Nucleus accumbens (tissue), 56 donors: ENCODE measurements at regions not wholly inside any gene's neighbourhood (a gene's known extent, or its start where the extent isn't known, plus 50 kb on each side); places are given as distances from the start of the nearest gene placed in this dataset.
A peak's percentile ranks its signal among the peaks of the same experiment; 100 is the strongest.

Experiments
- DNase-seq, 56 donors: peaks; one replicate each; lab custom pipeline; 2025; lab: John Stamatoyannopoulos, UW

DNA sequence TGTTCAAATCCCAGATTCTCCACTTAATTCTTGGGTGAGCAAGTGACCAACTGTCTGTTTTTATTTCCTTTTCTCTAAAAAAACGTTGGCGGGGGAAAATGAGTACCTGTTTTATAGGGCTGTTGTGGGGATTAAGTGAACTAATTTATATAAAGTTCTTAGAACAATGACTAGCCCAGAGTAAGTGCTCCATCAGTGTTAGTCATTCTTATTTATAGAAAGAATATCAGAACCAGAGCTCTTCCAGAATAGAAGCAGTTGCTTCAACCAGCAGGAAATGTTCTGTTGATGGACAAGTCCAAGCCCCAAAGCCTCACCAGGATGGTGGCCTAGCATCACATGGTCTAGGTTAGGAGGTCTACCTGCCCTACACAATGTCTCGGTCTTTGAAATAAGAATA, 379.2 kb downstream of the ACTL7B start:
- DNase-seq = no peak

GRCh38 chr9:108475813-108476212, 380.0 kb downstream of the ACTL7B start:
- DNase-seq = no peak

GRCh38 chr9:108474356-108474755, 381.4 kb downstream of the ACTL7B start:
- no peak for DNase-seq

GRCh38 chr9:108473209-108474112, 382.3 kb downstream of the ACTL7B start:
- no peak for DNase-seq

DNA sequence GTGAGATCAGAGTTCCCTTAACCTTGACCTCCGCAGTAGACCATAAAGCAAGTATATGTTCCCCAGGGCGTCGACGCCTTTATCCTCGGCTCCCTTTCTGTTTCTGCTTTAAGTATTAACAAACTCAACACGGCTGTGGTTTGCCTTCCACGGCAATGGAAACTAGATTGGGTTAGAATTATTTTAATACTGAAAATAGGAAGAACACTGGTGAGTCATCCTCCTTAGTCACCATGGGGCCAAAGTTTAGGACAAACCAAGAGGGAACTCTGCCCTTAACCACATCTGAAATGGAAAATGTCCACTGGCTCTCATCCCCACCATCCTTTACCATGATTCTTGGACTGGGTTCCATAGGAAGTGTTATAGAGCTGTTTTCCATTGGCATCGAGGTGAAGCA, 386.1 kb downstream of the ACTL7B start:
- no peak for DNase-seq

DNA sequence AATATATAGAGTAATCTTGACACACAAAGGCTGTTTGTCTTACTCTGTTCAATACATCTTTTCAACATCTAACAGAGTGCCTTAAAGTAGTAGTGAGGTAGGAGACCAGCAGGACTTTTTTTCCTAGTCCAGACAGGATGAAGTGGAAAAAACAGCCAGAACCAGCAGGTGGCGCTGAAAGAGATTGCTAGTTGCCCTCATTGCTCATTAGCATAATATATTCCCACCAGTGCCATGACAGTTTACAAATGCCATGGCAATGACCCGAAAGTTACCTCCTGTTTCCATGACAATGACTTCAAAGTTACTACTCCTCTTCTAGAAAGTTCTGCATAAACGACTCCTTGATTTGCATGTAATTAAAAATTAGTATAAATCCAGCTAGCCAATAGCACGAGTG, 387.4 kb downstream of the ACTL7B start:
- peak in 4 of 56 donors; percentile 1 to 10 (median 3) for DNase-seq

DNA sequence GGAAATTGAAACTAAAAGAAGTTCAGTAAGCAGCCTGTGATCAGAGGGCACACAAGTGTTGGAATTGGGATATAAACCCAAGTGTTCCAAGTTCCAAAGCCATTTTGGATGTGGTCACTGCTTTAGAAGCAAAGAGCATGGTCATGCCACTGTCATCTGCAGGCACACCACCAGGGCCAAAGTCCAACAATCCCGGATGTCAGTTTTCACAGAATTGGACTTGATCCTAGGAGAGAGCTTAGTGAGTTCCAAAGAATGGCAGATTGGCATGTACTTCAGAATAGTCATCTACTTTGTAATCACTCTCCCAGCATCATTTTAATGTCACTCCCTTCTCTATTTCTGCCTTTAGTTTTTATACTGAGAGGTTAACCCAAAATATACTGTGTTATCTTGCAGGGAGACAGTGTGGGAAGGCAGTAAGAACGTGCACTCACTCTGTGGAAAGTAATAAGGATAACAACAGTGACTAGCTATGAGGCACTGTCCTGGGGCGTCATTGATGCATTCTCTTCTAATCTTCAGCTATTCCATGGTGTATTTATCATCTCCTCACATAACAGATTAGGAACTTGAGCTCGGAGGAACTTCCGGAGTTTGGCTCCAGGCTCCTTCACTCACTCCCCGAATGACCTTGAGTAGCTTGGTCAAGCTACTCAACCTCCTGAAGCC, 388.0 kb downstream of the ACTL7B start:
- no peak for DNase-seq

DNA sequence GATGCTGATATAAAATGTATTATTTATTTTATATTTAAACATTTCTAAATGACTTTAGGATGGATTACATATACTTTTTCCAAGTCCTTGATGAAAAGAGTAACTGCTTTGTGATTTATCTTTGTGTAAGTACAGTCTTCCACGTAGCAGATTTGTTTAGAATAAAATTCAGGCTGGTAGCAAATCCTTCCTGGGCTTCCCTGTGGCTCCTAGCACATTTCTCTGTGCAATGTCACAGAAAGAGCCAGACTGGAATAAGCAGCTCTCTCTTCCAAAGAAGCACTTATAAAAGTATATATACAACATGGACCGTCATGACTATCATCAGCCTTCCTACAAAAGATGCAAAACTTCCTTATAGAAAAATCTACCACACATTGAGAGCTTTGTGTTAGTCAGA, 388.6 kb downstream of the ACTL7B start:
- DNase-seq = no peak

DNA sequence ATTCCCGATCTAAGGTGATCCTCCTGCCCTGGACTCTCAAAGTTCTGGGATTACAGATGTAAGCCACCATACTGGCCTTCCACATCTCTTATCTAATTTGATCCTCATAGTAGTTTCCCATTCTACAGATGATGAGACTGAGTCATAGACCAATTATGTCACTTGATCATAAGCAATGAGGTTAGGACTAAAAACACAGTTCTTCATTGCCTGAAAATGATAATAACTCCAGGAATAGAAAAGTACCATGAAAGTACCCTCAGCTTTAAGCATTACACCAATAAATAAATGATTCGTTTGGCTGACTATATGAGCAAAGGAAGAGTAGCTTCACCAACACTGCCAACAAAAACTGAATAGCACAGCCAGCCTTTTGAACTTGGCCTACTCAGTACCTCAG, 389.5 kb downstream of the ACTL7B start:
- no peak for DNase-seq

DNA sequence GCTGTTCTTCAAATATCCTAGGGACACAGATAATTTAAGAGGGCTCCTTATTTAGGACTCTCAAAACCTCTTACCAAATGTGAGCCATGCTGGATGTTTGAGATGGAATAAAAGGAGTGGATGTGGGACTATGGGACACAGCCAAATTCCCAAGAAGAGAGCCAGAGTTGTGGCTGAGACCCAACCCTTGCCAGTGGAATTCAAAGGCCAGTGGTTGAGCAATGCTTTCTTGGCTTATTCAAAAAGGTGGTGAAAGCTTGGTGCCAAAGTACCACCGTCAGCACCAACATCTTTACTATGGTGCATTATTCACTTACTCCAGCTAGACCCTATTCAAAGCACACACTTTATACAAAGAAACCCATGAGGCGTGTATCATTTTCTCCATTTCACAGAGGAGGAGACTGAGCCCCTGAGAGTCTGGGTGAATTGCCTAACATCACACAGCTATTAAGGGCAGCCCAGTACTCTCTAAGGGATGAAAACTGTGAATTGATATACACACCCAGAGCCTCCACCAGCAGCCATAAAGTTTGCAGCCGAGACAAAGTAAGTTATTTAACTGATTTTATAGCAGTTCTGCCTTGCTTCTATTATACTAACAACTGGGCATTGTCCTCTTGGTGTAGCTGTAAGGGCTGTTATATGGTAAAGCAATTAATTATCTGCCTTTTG, 391.7 kb downstream of the ACTL7B start:
- no peak for DNase-seq

DNA sequence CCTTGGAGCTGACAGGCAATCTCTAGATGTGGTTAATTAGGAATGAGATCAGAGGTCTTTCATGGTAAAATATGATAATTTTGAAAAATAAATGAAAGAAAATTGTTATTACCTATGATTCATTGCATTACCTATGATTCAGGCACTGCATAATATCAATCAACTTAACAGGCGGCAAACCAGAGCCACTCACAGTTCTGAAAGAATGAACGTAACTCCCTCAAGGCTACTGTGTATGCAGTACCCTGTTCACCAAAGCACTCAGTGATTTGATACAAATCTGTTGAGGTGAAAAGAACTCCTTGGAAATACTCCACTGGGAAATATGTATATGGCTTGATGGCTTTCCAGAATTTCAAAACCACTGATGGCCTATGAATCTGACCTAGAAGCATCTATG, 398.9 kb downstream of the ACTL7B start:
- DNase-seq = no peak

GRCh38 chr9:108445431-108446071, 410.2 kb downstream of the ACTL7B start:
- DNase-seq = peak in 53 of 56 donors; percentile 4 to 88 (median 65)

DNA sequence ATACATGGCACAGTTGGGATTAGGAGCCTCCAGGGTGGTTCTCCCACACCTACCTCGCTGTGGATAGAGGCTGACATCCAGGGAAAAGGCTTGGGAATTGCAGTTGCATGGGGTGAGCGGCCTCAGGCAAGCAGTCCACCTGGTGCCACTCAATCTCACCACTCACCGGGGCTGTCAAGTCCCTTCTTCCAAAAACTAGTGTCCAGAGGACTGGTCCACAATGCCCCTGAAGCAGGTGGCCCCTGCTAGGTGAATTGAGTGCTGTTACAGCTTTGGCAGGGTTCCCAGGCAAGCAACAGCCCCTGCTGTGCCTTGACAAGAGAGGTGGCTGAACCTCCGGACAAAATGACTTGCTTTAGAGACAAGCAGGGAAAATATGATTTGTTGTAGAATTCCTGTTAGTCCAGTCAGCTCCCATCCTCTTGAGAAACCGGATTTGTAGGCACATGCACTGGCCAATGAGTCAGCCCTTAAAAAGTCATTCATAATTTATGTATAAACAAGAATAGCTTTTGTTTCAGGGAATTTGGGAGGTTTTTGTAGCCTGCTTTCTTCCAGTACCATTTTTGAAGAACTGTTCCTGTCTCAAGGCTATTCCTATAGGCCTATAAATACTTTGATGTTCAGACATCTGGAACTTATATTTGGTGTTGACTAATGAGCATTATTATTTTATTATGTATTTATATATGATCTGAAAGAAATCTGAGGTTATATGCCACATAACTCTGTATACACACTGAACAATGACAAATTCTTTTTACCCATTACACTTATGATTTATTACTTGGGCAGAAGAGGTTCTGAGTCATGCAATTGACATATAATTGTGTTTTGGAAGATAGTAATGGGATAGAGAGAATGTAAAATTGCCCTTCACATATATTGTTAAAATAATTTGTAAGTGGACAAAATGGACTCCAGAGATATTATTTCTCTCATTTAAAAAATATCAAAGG, 411.1 kb downstream of the ACTL7B start:
- peak in 2 of 56 donors; percentile 2 to 8 for DNase-seq

- no peak for DNase-seq
Measured at GRCh38 chr9:108443741-108444140, 412.0 kb downstream of the ACTL7B start.

- DNase-seq = no peak
Measured at GRCh38 chr9:108443019-108443633, 412.7 kb downstream of the ACTL7B start.

- DNase-seq = no peak
Measured at GRCh38 chr9:108442627-108443018, 413.2 kb downstream of the ACTL7B start.

DNA sequence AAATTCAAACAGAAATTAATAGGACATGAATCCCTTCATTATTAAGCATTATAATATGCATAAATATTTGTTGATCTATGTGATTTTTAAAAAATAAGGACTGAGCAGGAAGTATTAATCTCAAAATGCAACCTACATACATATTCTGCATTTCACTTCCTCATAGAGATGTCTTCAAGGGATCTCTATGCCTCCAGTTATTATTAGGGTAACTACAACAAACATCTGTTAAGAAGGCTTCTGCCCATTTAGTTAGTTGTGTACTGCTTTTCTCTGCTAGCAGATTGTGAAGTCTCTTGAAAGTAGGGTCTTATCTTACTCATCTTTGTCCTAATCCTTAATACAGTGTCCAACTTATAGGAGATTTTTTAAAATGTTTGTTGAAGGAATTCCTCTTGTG, 414.1 kb downstream of the ACTL7B start:
- DNase-seq = no peak

DNA sequence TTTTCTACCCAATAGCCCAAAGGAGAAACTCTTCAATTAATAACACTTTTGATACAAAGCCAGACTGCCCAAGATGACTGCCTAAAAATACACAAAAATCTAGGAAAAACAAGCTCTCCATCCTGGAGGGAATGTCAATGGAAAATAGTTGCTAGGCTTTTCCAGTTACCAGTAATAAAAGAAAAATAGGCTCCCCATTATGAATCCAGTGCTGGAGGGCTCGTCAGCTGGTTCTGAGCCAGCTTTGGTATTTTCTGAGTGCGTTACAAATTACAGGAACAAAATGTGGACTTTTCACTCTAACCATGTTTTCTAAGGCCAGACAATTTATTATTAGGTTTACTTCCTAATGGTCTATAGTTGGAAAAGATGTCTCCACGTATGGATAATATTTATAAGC, 414.5 kb downstream of the ACTL7B start:
- no peak for DNase-seq

DNA sequence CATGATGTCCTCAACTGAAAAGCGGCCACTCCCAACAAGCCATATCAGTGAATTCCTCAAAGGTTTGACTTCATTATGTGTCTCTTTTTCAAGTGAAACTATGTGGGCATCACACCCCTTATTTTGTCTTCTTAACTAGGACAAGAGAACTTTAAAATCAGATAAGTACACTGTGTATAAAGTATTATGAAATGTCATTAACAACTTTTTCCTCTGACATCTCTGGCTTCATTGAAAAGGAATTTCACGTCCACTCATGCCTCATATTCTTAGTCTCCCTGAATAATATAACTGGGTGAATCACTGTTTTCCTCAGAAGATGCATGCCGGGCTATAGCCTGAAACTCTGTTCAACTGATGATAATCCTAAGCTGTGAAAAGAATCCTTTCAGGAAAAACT, 415.8 kb downstream of the ACTL7B start:
- no peak for DNase-seq
